NCI-H510A (cell line): ENCODE measurements at regions not wholly inside any gene's neighbourhood (a gene's known extent, or its start where the extent isn't known, plus 50 kb on each side); places are given as distances from the start of the nearest gene placed in this dataset.

Source experiments
- DNase-seq: peaks from one replicate; lab custom pipeline; 2025; lab: John Stamatoyannopoulos, UW

DNA sequence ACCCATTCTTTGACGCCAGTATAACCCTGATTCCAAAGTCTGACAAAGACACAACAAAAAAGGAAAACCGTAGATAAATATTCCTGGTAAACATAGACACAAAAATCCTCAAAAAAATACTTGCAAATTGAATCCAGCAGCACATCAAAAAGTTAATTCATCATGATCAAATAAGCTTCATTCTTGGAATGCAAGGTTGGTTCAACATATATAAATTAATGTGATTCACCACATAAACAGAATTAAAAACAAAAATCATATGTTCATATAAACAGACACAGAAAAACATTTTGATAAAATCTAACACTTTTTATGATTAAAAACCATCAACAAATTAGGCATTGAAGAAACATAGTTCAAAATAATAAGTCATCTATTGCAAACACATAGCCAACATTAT lies 324.2 kb upstream of the TRPC7 start:
- no peak for DNase-seq

- no peak for DNase-seq
These were observed 321.0 kb upstream of the TRPC7 start for GRCh38 chr5:136686192-136686872.

GRCh38 chr5:136682986-136683385 lies 317.6 kb upstream of the TRPC7 start:
- no peak for DNase-seq

DNA sequence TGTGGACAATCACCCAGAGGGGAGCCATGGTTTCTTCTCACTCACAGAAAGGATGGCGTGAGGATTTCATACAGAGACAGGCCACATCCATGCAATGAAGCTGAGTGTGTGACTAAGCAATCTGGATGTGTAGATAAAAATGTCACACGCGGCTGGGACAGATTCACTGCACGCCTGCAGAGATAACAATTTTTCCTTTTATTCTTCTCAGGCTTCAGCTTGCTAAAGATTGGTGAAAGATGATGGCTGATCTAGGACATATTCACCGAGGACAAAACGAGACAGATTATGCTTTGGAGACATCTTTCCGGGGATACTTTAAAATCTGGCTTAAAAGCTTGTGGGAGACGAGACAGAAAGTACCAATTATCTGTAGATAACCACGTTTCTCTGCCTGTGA lies 313.9 kb upstream of the TRPC7 start:
- no peak for DNase-seq

DNA sequence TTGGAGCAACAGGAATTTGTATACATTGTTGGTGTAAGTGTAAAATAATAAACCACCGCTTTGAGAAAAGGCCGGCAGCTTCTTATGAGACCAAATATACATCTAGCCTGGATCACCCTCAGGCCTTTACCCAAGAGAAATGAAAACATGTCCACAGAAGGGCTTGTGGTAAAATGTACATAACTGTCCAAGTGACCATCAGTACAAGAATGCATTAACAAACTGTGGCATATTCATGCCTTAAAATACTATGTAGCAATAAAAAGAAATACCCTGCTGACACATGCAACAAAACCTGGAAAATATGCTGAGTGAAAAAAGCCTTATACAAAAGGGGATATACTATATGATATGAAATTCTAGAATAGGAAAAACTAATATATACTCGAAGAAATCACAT lies 311.9 kb upstream of the TRPC7 start:
- no peak for DNase-seq

DNA sequence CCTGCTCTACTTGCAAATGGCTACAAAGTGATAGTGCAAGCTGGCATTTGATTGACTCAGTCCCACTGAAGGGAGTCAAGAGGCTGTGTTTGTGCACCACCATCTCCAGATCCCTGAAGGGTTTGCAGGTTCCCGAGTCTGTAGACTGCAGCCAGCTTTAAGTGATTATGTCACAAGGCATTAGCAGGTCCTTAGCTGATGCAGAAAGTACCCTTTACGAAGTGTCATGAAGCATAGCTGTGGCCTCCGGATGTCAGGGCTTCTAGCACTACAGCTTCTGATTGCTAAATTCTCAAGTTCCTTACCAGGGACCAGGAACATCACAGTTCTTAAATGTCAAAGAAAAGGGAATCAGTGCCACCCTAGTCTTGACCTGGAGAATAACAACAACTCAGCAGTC lies 311.3 kb upstream of the TRPC7 start:
- DNase-seq = no peak

DNA sequence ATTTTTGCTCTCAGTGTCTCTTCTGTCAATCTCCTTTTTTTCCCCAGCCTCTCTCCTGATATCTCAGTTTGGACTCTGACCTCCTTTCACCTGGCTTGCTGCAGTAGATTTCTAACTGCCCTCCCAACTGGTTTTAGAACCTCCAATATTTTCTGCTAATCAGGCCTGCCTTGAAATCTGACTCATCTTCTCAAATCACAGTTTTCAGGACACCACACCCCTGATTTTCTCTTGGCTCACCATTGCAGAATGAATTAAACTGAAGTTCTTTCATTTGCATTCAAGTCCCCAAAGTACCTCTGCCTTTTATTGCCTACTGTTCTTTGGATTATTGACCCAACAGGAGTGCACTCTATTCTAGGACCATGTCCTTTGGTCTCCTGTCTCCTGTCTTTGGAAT lies 310.4 kb upstream of the TRPC7 start:
- DNase-seq = no peak

DNA sequence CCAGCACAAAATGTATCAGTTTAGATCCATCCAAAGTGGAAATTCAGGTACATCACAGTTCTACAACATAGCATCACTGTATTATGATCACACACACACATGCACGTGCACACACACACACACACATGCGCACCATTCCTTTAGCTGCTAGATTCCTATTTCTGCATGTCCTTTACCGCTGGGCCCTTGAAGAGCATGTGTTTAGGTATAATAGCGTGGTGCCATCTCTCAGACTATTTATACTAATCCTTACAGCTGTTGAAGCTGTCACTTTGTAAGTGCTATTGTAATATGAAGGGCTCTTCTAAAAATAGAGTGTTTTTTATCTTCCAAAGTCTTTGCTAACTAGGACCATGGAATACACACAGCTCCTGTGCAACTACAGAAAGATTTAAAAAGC lies 308.8 kb upstream of the TRPC7 start:
- DNase-seq = peak; percentile 11

DNA sequence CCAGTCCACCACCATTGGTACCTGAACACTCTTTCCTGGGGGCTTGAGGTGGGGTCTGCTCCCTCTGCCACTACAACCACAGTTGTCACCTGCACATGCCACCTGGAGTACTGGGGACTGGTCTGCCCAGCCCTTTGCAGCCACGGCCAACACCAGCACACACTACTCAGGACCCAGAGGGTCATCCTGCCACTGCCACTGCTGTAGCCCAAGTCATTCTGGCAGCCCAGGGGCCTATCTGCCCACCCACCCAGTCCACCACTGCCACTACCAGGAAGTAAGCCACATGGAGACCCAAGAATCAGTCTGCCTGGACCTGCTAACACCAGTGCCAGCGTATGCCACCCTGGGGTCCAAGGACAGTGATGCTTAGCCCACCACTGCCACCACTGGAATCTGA lies 302.4 kb upstream of the TRPC7 start:
- no peak for DNase-seq

DNA sequence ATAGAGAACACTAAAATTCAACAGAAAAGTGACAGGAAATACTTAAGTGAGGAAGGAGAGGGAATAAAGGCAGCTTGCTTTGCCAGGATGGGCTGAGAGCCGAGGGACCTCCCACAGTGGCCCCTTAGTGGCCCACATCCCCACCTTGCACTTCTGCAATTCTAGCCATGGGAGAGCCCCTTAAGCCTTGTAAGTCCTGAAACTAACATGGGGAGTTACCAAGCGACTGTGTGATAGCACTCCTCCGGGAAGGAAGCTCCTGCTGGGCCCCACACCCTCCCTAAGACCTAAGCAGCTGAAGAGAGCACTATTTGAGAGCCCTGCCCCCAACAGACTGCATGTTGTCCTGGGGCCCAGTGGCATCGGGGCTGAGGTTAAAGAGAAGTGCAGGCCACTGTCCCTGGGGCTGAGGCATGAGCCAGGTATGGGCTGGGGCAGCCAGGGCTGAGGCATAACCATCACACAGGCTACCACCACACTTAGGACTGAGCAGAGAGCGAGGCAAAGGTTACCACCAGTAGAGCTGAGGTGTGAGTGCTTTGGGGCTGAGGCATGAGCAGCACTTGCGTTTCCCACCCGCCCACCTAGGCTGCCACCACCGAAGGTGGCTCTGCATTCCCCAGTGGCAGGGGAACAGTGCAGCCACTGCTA lies 301.8 kb upstream of the TRPC7 start:
- DNase-seq = no peak

DNA sequence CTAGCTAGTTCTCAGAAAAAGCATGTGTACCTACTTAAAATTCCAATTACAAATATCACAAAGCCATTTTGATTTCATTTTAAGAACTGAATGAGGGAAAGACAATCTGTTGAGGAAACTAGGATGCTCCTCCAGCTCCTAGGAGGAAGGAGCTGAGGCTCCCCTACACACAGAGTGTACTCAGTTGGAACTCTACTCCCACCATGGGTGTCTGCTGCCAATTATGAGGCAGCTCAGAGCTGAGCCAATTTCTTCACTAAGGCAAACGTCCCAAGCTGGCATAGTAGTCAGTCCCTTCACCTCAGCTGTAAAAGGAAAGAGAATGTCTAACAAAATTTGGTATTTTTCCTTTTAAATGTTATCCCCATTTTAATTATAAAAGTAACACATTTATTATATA lies 300.0 kb upstream of the TRPC7 start:
- DNase-seq = no peak

- no peak for DNase-seq
These were observed 295.7 kb upstream of the TRPC7 start for GRCh38 chr5:136661026-136661425.

GRCh38 chr5:136656811-136657210 lies 291.5 kb upstream of the TRPC7 start:
- no peak for DNase-seq

- no peak for DNase-seq
These were observed 290.1 kb upstream of the TRPC7 start for GRCh38 chr5:136655468-136655867.

DNA sequence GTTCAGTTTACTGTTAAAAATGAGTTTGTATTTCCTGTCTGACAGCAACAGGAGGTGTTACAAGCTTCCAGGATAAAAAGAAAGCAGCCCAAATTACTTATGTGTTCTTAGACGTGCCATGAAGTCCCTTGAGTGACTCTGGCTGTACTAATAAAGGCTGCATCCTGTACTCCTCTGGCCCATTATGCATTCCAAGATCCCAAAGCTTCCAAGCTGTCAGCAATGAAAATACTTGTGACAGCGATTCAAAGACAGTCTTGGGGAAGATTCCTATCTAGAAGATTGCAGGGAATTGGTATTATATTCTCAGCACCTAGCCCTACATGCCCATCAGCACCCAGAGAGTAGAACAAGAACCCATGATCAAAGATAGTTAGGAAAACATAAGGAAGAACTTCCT lies 281.6 kb upstream of the TRPC7 start:
- DNase-seq = no peak

GRCh38 chr5:136642976-136643375 lies 277.6 kb upstream of the TRPC7 start:
- DNase-seq = no peak

- no peak for DNase-seq
These were observed 274.3 kb upstream of the TRPC7 start for GRCh38 chr5:136639616-136640015.

GRCh38 chr5:136638084-136638483 lies 272.7 kb upstream of the TRPC7 start:
- no peak for DNase-seq

- no peak for DNase-seq
These were observed 270.7 kb upstream of the TRPC7 start for GRCh38 chr5:136636001-136636400.

DNA sequence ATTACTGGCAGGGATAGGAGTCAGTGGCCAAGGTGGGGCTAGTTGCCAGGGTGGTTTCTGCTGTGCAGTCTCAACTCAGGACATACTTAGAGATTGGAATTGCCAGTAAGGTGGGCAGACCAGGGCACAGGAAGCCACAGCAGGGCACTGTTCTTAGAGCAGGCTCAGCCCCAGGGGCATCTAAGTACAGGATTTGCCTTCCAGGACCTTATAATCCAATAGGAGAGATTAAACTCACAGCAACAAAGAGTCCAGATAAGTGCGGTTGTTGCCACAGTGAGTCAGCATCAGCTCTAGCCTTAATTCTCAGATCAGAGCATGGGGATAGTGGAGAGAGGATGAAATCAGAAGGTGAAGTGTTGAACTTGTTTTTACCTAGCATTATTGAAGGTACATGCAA lies 265.8 kb upstream of the TRPC7 start:
- DNase-seq = no peak

DNA sequence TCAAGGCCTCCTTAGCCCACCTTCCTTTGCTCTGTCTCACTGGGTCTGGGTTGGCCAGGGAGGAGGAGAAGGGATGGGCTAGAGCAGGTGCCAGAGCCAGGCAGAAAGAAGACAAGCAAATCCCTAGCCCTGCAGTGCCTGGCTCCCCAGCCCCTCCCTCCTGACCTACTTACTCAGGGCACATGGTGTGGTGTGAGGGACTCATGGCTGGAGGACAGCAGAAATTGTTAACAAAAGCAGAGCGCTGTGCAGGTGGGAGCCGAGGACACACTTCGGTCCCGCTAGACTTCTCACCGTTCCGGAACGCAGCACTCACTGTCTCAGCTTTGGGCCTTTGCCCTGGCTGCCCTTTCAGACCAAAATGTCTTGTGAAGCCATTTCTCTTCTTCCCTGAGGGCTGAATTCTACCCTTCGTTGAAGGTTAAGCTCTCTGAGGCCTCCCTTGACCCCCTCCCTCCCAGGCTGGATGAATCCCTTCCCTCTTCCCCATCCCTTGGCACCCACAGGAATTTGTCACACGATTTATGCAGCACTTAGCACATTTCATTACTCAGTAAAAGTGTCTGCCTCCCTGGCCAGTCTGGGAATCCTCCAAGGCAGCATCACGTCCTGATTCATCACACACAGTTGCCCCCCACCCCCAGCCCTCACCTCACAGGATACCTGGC lies 263.9 kb upstream of the TRPC7 start:
- no peak for DNase-seq

DNA sequence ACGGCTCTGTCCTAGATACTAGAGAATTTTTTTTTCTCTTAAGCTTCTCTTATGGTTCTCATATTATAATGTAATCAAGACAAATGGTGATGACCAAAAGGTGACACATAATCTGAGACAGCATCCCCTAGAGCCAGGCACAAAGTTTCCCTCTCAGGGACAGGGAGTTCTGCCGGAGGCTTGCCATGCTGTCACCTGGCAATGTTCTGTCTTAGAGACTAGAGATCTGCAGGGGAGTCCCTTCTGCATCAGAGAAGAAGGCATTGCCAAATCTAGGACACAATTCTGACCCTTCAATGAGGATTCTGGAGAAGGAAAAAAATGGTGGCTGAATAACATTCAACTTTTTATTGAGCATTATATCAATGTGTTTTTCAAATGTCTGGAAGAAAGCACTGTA lies 261.2 kb upstream of the TRPC7 start:
- no peak for DNase-seq

- DNase-seq = no peak
These were observed 257.4 kb upstream of the TRPC7 start for GRCh38 chr5:136622747-136623146.

DNA sequence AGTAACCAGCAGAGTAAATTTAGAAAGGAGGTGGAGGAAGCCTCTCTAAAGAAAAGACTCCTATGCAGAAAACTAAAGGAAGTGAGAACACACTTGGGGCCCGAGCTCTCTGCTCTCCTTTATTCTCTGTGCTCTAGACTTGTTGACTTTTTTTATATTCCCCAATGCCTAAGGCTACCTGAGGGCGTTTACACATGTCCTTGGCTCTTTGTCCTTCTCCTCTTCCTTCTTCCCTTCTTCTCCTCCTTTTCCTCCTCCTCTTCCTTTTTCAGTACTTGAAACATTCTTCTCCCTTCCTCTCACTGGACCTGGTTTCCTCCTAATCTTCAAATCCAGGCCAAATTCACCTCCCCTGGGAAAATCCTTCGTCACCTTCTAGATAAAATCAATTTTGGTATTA lies 256.4 kb upstream of the TRPC7 start:
- no peak for DNase-seq
